ENCODE measurements at regions not wholly inside any gene's neighbourhood (a gene's known extent, or its start where the extent isn't known, plus 50 kb on each side); places are given as distances from the start of the nearest gene placed in this dataset.
"Not testable (repeated sequence)": the region's sequence is repeated elsewhere in the genome, so short reads cannot be mapped to it uniquely, and the experiment has no call there.

DNA sequence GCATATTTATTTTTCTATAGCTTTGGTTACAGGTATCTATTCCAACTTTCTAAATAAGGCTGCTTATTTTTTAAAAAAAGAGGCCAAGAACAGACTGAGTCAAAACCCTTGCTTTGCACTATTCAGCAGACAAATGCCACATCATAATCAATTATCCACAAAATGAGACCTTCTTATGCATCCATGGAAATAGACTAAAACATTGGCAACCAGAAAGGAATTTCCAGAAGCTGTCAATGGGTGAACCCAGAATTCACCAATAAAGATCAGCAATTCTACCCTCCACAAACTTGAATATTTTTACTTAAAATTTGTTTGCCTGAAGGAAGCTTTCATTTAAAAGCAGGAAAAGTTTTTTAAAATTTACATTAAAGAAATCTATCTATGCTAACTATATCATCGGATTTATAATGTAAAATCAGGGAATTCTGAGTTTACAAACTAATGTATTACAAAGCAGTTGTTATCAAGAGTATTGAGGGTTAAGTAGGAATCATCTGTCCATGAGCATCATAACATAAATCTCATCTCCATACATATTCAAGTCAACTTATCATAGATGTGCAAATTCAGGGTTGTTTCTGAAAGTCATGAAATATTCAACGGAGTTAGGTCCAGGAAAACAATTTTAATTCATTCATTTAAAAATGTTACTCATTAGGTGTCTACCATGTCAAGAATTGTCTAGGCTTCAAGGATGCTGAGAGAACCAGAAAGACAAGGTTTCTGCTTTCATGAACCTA lies 548.0 kb downstream of the SATB2 start:
- no peak for FAIRE-seq

DNA sequence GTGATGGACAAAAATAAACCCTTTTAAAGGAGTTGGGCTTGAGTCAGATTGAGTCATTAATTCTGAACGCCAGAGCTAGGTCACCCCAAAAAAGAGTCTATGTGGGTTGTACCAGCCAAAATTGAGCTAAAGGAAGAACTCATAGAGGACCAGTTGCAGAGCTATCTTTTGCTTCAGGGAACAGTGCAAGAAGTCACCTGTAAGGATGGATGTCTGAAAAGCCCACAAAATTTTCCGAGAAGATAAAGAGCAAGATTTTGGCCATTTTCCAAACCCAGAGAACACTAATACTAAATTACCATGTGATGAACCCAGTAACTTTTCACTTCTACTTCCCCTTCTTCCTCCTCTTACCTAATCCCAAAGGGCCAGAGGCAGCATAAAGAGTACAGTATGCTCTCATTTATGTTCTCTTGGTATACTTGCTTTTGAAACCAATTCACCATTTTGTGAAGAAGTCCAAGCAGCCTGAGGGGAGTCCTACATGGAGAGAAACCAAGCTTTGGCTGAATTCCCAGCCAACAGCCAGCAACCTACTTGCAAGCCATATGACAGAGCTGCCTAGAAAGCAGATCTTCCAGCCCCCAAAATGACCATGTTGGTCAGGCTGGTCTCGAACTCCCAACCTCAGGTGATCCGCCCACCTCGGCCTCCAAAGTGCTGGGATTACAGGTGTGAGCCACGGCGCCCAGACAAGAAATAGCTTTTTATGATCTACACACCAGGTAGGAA lies 551.7 kb downstream of the SATB2 start:
- no peak for FAIRE-seq

DNA sequence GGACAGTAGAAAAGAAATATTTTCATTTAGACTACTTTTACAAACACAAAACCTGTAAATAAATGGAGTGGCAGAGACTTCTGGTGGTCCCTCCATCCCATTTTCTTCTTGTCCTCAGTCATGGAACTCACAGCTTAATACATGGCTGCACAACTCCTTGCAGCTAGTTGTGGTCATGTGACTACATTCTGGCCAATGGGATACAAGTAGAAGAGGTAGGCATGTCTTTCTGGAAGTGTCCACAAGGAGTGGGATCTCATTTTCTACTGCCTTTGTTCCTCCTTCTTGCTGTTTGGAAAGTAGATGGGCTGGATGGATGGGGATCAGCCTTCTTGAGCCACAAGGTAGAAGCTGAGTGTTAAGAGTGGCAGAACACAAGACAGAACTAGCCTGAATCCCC lies 555.8 kb downstream of the SATB2 start:
- no peak for FAIRE-seq

DNA sequence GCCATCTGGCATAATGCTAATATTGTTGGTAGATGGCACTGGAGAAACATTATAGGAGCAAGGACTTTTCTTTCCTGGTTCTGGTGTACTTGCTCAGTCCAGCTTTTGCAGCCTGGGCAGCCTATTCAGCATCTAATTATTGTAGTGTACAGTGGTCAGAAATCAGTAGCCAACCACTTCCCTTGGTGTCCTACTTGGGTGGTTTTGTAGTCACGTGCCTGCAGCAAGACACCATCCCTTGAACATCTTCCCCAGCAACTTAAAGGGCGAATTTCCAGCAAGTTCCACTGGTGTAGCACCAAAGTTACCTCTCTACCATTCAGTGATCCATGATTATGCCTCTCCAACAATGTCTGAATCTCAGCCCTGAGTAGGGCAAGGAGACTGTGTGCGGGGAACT lies 557.6 kb downstream of the SATB2 start:
- no peak for FAIRE-seq

DNA sequence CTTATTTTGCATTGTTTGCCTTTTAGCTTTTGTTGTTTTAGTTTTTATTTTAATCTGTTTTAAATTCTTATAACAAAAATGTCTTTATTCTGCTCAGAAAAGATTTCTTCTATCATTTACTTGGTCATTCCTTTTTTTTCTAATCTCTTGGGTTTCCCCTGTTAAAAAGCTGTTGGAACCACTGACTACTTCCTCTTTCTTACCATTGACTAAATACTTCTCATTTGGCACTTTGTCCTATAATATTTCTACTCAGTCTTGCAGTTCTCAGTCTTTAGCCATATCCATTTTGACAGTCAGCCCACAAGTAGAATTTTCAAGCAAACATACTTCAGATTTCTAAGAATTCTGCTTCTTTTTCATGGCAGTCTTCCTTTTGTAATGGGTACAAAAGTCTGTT lies 567.2 kb downstream of the SATB2 start:
- FAIRE-seq, result no peak

DNA sequence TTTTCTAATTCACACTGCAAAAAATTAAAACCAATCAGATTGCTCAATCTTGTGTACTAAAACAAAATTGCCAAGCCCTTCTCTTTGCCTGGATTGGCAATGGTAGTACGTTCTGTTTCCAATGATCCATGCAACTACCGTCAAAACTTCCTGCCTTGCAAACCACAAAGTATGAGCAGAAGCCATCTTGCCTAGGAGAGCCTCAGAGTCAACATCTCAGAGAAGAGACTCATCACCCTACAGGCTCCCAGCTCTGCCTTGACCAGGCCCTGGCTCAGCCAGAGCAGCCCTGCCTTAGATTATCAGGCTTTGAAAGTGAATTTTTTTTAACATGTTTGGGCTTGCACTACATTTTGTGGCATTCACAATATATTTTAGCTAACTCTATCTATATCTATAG lies 574.1 kb downstream of the SATB2 start:
- FAIRE-seq, result no peak

DNA sequence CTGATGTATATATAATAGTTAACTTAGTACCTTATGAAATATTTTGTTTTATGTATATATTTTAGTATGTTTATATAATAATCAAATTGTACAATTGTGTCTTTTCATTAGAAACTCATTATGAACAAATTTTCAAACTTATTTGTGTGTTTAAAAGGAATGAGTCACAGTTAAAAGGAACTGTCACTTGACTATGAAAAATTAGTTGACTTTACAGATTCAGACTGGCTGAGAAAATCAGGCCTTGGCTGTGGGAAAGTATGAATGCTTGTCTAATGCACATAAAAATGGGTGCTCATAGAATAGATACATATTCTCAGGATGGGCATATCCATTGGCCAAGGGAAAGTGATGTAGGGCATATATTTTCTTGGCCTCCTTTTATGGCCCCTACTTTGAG lies 576.8 kb downstream of the SATB2 start:
- FAIRE-seq, result no peak

DNA sequence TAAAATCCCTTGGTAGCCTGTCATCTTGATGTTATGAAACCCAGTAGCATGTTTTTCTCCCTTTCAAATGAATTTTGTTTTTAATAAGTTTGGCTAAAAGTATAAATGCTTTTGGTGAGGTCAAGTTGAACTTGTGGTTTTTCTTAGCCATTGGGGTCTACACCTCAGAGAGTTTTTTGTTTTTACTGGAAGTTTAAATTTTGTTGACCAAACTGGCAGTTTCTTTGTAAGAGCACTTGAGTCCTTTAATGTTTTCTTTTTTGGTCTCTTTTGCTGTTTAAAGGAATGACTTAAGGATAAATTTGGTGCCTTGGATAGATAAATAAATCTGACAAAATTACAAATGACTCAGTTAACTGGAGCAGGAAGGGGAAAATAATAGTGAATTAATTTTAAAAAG lies 577.3 kb downstream of the SATB2 start:
- FAIRE-seq, result no peak

DNA sequence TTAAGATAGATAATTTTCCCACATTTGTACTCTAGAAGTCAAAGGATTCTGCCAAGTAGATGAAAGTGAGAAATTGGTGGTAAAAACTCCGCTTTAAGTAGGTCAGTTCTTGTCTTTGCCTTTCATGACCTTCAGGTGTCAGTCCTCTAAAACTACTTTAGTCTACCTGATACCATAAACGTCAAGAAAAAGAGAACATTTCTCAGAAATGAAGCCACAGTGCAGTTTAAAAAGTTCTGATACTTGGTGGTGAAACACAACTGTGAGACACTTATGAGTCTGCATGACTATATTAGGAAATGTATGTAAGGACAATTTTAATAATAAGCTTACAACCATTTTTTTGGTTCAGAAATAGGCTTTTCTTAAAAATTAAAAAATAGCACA lies 583.3 kb downstream of the SATB2 start:
- FAIRE-seq, result no peak

DNA sequence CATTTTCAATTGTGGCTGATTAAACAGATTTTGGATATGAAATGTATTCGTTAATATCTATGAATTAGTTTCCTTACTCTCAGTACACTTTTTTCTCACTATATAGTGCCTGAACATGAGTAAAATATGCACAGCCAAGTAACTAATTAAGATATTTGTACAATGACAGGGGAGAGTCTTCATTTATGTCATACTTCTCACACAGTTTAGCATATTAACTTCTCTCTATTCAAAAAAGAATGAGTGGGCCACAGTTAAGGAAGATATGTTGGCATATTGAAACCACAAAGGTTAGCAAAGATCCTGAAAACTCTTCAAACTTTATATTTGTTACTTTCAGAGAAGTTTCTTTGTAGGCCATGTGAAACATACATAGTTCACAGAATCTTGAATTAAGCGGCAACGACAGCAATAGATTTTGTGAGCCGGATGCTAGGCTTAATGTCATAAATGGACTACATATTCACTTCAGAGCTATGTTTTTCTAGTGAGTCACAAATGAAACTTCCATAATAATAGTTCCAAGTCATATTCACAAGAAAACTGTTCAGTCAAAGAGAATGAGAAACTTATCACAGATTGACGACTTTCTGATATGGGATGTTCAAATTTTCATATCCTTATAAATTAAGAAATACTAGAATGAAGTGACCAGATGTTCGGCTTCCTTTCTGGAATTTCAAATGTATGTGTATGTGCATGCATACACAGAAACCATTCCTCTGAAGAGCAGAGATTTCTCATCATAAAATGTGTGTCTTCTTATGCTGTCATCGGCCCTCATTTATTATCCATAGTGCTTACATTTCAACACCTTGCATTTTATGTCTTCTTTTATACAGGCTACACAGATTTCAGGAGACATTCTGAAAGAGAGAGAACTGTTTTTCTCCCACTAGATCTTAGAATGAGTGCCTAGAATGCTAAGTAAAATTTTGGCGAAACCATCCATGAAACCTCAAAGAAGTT lies 584.0 kb downstream of the SATB2 start:
- FAIRE-seq, result no peak

DNA sequence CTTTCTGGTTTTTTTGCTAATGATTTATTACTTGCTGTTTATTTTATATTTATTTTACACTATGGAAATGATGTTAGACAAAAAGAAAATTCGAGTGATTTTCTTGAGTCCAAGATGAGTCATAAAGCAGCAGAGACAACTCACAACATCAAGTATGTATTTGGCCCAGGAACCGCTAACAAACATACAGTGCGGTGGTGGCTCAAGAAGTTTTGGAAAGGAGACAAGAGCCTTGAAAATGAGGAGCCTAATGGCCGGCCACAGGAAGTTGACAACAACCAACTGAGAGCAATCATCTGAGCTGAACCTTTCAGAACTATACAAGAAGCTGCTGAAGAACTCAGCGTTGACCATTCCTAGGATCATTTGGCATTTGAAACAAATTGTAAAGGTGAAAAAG lies 594.1 kb downstream of the SATB2 start:
- no peak for FAIRE-seq

DNA sequence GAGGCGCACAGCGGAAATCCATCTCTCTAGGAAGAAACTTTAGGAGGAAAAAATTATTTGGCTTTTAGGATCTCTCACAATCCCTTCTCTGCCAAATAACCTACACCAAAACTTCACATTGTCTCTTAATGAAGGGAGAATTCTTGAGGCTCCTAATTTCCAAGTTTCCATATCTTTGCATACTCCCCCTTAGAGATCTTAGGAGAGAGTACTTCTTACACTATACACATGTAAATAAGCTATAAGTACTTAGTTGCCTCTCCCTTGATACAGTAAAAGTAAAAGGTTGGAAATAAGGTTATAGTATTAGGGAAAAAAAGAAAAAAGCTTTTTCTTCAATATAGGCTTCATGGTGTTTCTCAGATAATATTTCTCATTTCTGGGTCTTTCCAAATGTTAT lies 596.7 kb downstream of the SATB2 start:
- no peak for FAIRE-seq

DNA sequence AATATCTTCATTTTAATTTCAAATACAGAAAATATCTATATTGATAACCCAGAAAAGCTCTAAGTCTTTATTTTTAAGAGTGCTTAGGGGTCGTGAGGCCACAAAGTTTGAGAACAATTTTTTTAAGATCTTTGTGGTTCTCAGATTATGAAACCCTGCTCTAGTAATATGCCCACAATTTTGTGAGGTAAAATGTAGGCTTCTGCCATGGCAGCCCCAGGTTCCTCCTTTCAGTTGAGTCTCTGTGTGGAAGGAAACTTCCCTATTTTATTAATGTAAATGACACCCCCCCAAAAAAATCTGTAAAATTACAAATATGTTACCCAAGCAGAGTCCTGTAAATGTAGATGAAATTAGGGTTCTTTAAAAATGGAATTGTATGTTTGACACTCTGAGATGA lies 600.5 kb downstream of the SATB2 start:
- no peak for FAIRE-seq

DNA sequence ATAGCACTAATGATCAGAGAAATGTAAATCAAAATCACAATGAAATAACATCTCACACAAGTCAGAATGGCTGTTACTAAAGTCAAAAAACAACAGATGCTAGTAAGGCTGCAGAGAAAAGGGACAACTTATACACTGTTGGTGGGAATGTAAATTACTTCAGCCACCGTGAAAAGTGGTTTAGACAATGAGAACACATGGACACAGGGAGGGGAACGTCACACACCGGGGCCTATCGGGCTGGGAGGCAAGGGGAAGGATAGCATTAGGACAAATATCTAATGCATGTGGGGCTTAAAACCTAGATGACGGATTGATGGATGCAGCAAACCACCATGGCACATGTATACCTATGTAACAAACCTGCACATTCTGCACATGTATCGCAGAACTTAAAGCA lies 602.0 kb downstream of the SATB2 start:
- FAIRE-seq, result not testable (repeated sequence)

DNA sequence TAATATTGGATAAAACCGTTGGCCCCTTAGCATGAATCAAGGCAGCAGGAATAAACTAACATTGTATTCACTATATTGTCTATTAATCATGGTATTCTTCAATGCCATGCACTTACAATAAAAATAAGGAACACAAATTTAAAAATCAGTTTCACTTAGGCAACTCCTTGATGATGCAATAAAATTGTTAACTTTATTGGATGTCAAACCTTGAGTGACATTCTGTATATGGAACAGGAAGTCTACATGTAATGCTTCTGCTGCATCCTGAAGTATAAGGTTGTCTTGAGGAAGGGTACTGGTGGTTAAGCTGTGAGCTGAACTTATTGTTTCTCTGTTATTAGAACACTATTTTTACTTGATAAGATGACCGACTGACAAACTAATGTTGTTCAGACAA lies 605.5 kb downstream of the SATB2 start:
- no peak for FAIRE-seq

DNA sequence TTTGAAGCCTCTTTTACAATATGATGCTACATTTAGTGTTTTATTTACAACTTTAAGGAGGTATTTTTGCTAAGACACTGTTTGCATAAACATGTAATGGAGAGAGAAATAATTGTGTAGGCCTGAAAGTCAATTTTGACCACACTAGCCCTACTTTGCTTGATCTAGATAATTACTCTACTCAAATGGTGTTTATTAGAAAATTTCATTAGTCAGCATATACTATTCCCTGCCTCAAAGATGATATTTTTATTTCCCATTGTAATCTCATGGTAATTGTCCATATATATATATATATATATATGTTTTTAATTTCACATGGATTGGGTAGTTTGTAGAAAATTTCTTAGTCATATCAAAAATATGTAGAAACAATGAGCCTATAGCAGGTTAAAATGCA lies 632.2 kb downstream of the SATB2 start:
- FAIRE-seq, result no peak

DNA sequence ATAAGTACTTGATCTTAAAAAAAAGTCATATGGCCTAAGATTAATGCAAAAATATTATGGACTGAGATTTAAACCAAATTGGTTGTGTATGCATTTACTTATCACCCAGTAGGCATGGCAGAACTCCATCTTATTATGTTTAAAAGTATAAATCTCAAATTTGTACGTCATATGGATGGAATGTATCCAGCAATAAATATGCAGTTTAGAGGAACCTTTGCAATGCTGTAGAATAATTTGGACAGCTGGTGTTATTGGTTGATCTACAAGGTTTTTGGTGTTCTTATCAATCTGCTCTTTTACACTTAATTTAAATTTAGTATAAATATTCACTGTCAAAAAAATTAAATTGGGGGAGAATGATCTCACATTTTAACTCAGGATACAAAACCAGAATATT lies 640.2 kb downstream of the SATB2 start:
- no peak for FAIRE-seq

DNA sequence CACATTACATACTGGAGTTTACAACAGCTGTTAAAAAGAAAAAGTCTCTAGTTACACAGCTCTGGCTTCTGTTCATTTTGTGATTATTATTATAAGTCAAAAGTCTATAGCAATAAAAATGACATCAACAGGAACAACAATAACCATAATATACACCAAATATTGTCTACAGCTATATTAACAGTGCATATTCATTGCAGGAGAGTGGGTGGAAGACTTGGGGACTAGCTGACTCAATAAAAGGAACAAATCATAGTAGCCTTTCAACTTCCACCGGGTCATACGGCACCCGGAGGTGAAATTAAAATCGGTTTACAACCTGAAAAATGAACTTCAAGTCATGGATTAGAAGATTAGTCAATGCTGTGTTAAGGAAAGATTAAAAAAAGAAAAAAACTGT lies 642.1 kb downstream of the SATB2 start:
- no peak for FAIRE-seq

DNA sequence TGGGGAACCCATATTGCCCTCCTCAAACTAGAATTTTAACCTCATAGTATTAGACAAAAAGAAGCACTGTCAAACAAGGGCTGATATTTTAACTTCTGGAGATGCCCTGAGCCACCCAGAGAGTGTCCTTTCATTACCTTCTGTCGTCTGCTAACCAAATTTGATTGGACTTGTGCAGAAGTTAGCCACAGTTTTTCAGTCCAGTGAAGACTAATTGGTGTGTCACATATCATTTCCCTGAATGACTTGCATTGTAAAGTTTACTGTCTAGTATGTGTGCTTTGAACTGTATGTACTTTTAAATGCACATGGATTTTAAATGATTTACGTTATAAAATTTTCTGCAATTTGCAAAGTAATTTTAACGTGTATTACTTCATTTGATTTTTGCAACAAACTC lies 646.5 kb downstream of the SATB2 start:
- FAIRE-seq, result no peak

DNA sequence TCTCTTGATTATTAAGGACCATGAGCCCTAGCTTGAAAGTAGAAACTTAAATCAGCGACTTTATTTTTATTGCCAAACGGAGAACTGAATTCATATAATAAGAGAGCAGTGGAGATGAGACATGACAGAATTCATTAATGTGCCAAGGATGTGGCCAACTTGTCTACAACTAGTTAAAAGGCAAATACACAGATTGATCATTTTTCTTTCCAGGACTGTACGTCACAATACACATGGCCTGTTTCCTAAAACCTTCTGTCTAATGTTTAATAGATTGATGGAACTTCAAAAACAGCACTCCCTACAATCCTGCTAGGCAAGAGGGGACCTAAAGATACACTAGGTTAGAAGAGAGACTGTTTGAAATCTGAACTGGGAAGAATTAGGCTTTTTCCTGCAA lies 647.8 kb downstream of the SATB2 start:
- FAIRE-seq, result no peak

DNA sequence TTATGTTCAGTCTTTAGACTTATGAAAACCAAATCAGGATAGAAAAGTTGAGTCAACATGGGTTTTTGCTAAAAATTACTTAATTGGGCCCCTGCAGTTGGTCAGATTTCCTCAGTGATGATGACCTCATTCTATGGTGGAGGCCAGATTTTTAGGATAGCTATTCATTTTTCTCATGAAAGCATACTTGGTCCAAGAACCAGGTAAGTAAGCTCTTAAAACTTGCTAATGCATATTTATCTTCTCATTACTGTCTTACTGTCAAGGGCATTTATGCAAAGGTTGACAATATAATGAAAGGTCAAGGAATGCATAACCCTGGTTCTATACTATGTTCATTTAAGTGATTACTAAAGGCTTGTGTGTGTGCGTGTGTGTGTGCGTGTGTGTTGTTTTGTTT lies 650.6 kb downstream of the SATB2 start:
- FAIRE-seq, result no peak

DNA sequence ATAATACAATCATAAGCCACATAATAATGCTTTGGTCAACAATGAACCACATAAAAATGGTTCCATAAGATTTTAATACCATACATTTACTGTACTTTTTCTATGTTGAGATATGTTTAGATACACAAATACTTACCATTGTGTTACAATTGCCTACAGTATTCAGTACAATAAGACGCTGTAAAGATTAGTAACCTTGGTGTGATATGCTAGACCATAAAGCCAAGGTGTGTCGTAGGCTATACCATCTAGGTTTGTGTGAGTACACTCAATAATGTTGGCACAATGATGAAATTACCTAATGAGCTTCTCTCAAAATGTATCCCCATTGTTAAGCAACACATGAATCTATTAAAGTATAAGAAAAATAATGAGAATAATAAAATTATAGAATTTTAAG lies 662.3 kb downstream of the SATB2 start:
- no peak for FAIRE-seq

DNA sequence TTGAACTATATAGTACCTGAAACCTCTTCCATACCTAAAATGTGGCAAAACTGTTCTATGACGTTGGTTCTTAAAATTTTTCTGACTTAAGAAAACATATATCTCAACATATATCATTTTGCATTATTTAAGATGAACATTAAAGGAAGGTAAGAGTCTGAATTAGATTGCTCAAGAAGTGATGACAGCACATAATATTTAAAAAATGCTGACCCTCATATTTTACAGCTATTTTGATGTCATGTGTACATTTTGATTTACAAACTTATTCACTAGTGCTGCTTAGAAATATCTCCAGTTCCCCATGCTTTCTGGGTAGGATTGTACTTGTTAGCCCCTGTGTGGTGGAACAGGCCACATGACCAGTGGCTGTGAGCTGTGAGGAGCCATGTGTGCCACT lies 666.1 kb downstream of the SATB2 start:
- FAIRE-seq, result no peak

DNA sequence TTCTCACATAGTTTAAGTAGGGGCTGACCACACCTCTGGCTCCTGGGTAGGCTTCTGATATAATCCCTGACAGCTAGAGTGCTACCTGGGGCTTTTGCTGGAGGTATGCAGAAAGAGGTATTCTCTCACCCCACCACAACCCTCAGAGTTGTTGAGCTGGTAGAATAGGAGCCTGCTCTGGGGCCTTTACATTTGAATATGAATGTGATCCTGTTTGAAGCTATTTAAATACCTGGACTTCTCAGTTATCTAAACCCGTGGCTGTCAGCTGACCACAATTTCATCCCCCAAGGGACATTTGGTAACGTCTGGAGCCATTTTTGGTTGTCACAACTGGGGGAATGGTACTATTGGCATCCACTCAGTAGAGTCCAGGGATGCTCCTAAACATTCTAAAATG lies 669.1 kb downstream of the SATB2 start:
- FAIRE-seq, result no peak
